ENCODE measurements at regions not wholly inside any gene's neighbourhood (a gene's known extent, or its start where the extent isn't known, plus 50 kb on each side); places are given as distances from the start of the nearest gene placed in this dataset.

GRCh38 chr4:110395421-110395820 lies 80.5 kb upstream of the ENPEP start:
- Histone ChIP-seq H3K4me1 (no peaks in the 10 kb centered on the region), H3K4me3 (no peak overlapping the region), H3K27me3 (no peaks in the 10 kb centered on the region), H3K27ac (no peak overlapping the region), H3K9me3 (no peaks in the 10 kb centered on the region), H3K36me3 (no peaks in the 10 kb centered on the region)
- no peak for DNase-seq (ENCODE audit: low spot score in 2 of 2)
- TF ChIP-seq POLR2A (IDR thresholded peaks at IDR 0.05) (no peak), POLR2AphosphoS5 (IDR thresholded peaks at IDR 0.05) (no peak), EP300 (IDR thresholded peaks at IDR 0.05) (no peak), CTCF (IDR thresholded peaks at IDR 0.05) (no peak)
- WGBS = 82% methylated on average over 1 of the region's 1 CpG

- H3K27me3 ChIP-seq = no peaks in the 10 kb centered on the region
- no peak for TF ChIP-seq CTCF (IDR thresholded peaks at IDR 0.05)
- TF ChIP-seq EP300 (IDR thresholded peaks at IDR 0.05) = no peak
- TF ChIP-seq POLR2A (IDR thresholded peaks at IDR 0.05) = no peak
- no peak for TF ChIP-seq POLR2AphosphoS5 (IDR thresholded peaks at IDR 0.05)
Observed at GRCh38 chr4:110394871-110395270, 81.1 kb upstream of the ENPEP start.

GRCh38 chr4:110381784-110382183 lies 94.2 kb upstream of the ENPEP start:
- H3K27ac ChIP-seq = no peak overlapping the region
- no peaks in the 10 kb centered on the region for H3K36me3 ChIP-seq
- no peaks in the 10 kb centered on the region for H3K27me3 ChIP-seq
- no peak overlapping the region for H3K4me3 ChIP-seq
- DNase-seq (ENCODE audit: low spot score in 2 of 2) = no peak
- H3K4me1 ChIP-seq = no peaks in the 10 kb centered on the region
- no peaks in the 10 kb centered on the region for H3K9me3 ChIP-seq
- TF ChIP-seq POLR2AphosphoS5 (IDR thresholded peaks at IDR 0.05) = no peak
- no peak for TF ChIP-seq EP300 (IDR thresholded peaks at IDR 0.05)

More at GRCh38 chr4:110394871-110395270, 81.1 kb upstream of the ENPEP start:
- Histone ChIP-seq H3K4me1 (no peaks in the 10 kb centered on the region), H3K9me3 (no peaks in the 10 kb centered on the region), H3K4me3 (no peak overlapping the region), H3K27ac (no peak overlapping the region), H3K36me3 (no peaks in the 10 kb centered on the region)
- no peak for DNase-seq (ENCODE audit: low spot score in 2 of 2)

- no peak for TF ChIP-seq CTCF (IDR thresholded peaks at IDR 0.05)
- TF ChIP-seq EP300 (IDR thresholded peaks at IDR 0.05) = no peak
- no peak for TF ChIP-seq POLR2A (IDR thresholded peaks at IDR 0.05)
- no peak for TF ChIP-seq POLR2AphosphoS5 (IDR thresholded peaks at IDR 0.05)
- no peaks in the 10 kb centered on the region for H3K9me3 ChIP-seq
- no peak overlapping the region for H3K4me3 ChIP-seq
- no peak overlapping the region for H3K27ac ChIP-seq
- 56% methylated on average over 2 of the region's 2 CpGs for WGBS
- no peaks in the 10 kb centered on the region for H3K27me3 ChIP-seq
- H3K36me3 ChIP-seq = no peaks in the 10 kb centered on the region
- H3K4me1 ChIP-seq = no peaks in the 10 kb centered on the region
- DNase-seq (ENCODE audit: low spot score in 2 of 2) = no peak
Observed at GRCh38 chr4:110372485-110372884, 103.5 kb upstream of the ENPEP start.

GRCh38 chr4:110371016-110371770 lies 104.8 kb upstream of the ENPEP start:
- no peak overlapping the region for H3K27ac ChIP-seq
- H3K4me3 ChIP-seq = no peak overlapping the region
- no peaks in the 10 kb centered on the region for H3K27me3 ChIP-seq
- no peaks in the 10 kb centered on the region for H3K36me3 ChIP-seq
- no peaks in the 10 kb centered on the region for H3K4me1 ChIP-seq
- TF ChIP-seq POLR2AphosphoS5 (IDR thresholded peaks at IDR 0.05) (no peak), POLR2A (IDR thresholded peaks at IDR 0.05) (no peak), CTCF (IDR thresholded peaks at IDR 0.05) (no peak), EP300 (IDR thresholded peaks at IDR 0.05) (no peak)
- no peaks in the 10 kb centered on the region for H3K9me3 ChIP-seq
- 50% methylated on average over 4 of the region's 4 CpGs for WGBS
- no peak for DNase-seq (ENCODE audit: low spot score in 2 of 2)

GRCh38 chr4:110368409-110368808 lies 107.5 kb upstream of the ENPEP start:
- TF ChIP-seq POLR2AphosphoS5 (IDR thresholded peaks at IDR 0.05) (no peak), POLR2A (IDR thresholded peaks at IDR 0.05) (no peak)
- DNase-seq (ENCODE audit: low spot score in 2 of 2) = no peak

More at GRCh38 chr4:110368409-110368808, 107.5 kb upstream of the ENPEP start:
- no peaks in the 10 kb centered on the region for H3K27me3 ChIP-seq
- H3K36me3 ChIP-seq = no peaks in the 10 kb centered on the region
- H3K4me1 ChIP-seq = no peaks in the 10 kb centered on the region
- H3K4me3 ChIP-seq = no peak overlapping the region
- 87% methylated on average over 3 of the region's 3 CpGs for WGBS
- no peaks in the 10 kb centered on the region for H3K9me3 ChIP-seq
- H3K27ac ChIP-seq = no peak overlapping the region
